NCI-H524 (cell line): ENCODE measurements at regions not wholly inside any gene's neighbourhood (a gene's known extent, or its start where the extent isn't known, plus 50 kb on each side); places are given as distances from the start of the nearest gene placed in this dataset.

ENCODE experiments used
- DNase-seq, 2 experiments: peaks; one replicate each; lab custom pipeline; 2025; lab: John Stamatoyannopoulos, UW

DNA sequence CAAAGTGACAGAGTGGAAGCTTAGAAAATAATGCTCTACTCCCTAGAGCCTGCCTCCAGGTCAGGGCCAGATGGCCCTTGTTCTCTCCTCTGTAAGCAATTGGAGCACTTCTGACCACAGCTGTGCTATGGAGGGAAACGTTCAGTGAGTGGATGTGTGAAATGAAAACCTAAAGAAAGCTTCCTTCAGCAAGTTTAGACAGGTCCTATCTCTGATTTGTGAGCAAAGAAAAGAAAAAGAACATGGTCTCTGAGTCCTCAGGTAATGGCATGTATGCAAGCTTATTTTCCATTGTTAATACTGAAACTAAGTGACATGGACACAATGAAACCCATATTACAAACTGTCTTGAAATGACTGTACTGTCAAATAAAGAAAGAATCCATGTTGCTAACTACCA is 1486.8 kb downstream of the EFNB2 start:
- DNase-seq, result peak; percentile 43 to 83

DNA sequence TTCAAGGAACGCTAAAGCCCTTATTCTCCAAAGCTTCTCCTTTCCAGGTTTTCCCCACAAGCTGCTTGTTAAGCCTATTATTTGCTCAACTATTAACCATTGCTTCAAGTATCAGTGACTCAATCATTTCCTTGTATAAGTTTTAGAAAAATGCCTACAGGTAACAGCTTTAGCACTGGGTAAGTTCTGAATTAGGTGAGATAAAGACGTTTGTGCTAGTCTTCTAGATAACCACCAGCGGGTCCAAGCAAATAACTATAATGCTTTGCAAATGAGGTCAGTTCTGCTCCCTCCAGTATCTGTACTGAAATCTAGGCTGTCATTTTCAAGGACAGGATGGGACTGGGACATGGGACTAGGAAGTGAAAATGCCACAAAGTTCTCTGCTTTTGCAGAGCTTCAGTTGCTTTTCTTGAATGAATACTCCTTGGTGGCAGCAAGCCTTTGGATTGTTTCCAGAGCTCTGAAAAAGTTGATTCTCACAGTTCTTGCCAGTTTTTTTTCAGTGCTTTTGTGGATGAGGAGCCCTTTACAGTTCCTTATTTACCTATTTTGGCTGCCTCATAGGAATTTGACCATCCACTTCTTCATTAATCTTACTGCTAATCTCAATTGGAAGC is 1487.7 kb downstream of the EFNB2 start:
- no peak for DNase-seq

DNA sequence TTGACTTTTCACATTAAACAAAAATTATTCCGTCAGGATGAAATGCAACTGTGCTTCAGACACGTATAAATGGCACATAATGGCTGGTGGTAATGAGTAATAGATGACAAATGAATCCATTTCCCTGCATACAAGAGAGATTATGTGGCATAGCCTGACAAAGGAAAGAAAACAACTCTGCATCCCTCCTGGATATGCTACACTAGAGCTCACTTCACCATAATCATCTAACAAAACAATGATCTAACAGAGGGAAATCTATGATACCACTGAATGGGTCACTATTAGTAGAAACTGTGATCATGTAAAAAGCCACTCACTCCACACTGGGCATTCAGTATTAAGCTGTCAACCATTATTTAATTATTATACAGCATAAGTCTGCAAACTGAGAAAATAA is 1498.4 kb downstream of the EFNB2 start:
- no peak for DNase-seq

DNA sequence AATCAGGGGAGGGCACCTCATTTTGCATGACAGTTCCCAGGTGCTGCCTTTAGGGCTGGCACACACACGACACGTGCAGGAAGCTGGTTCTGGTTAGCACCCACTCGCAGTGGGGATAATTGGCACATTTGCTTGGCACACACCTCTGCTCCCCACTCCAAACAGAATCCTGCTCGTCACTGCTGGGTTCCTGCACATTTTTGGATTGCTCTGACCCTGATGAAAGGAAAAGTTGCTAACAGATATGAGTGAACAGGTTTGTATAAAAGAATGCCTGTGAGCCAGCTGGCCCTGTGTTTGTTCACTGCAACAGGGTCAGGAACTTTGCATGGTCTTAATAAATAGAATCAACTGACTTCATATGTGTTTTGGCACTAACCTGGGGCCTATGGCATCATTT is 1500.4 kb downstream of the EFNB2 start:
- DNase-seq, result no peak

DNA sequence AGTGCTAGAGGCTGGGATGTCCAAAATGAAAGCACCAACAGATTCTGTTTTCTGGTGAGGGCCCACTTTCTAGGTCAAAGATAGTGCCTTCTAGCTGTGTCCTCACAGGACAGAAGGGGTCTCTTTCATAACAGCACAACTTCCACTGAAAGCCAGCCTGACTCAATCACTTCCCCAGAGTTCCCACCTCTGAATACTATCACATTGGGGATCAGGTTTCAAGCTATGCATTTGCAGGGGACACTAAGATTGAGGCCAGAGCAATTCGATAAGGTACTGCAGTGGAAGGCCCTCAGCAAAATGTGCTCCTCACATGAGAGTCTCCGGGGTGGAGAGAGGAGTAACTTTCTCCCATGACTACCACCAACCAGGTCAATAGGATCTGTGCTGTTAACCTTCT is 1501.5 kb downstream of the EFNB2 start:
- no peak for DNase-seq

DNA sequence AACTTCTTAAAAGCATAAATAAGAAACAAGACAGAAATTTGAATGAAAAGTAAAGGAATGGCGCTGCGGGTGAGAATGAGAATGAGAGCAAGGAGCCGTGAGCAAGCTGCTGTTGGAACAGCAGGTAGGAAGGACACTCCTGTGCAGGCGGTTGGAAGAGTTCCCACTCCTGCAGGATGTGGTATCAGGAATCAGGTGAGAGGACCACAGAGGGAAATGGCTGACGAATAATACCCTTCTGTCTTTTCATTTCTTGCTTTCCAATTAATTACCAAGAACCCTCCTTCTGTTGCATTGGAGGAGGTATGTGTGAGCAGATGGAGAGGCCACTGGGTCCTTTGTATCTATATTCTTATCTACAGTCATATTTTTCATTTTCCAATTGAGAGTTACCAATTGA is 1504.2 kb downstream of the EFNB2 start:
- no peak for DNase-seq

DNA sequence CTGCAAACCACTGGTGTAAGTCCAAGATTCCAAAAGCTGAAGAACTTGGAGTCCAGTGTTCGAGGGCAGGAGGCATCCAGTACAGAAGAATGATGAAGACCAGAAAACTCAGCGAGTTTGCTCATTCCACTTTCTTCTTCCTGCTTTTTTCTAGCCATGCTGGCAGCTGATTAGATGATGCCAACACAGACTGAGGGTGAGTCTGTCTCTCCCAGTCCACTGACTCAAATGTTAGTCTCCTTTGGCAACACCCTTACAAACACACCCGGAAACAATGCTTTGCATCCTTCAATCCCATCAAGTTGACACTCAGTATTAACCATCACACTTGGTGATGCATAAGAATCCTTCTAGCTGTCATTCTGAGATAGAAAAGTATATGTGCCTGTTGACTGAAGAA is 1504.6 kb downstream of the EFNB2 start:
- no peak for DNase-seq

DNA sequence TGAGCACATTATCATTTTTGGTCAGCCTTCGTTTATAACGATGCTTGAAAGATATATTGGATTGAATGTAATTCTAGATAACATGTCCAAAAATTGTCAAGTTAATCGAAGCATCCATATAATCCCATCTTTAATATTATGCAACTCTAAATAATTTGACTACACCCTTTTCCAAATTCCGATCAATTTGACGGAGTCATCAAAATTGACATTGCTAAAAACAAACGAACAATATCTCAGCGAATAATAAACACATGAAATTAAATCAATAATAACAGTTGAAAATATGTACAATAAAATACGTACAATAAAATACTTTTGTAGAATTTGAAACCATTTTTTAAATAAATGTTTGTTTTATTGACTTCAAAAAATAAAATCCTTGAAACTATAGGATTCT is 1516.4 kb downstream of the EFNB2 start:
- DNase-seq, result no peak

DNA sequence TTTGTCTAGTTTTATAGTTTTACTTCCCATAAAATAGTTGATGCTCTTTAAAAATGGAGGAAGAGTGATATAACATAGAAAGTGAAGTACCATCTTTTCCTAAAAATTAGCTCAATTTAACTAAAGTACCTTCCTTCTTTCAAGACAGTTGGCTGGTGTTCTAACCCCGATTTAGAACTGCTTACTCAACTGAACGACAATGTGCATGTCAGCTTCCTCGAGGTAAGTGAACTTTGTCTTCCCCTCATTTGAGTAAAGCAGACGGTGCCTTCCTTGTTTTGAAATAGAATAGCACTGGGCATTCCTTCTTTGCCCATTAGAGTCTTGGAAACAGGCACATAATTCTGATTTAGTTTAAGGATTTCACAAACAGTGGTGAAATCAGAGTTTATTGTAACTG is 1519.2 kb downstream of the EFNB2 start:
- DNase-seq, result no peak

DNA sequence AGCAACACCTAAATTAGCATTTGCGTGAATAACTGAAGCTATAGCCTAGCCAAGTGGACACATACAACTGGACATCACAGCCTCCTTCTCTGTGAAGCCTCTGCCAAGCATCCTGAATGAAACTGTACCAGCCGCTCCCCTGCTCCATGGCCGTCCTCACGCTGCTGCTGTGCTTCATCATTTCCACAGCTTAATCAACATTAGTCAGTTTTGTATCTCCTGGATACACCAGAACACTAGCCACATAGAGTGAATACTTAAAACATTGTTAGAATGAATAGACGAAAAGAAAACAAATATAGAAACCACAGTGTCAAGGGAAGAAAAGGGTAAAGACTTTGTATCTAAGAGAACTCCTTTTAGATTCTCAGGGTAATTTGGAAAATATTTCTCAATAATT is 1526.9 kb downstream of the EFNB2 start:
- DNase-seq, result no peak

DNA sequence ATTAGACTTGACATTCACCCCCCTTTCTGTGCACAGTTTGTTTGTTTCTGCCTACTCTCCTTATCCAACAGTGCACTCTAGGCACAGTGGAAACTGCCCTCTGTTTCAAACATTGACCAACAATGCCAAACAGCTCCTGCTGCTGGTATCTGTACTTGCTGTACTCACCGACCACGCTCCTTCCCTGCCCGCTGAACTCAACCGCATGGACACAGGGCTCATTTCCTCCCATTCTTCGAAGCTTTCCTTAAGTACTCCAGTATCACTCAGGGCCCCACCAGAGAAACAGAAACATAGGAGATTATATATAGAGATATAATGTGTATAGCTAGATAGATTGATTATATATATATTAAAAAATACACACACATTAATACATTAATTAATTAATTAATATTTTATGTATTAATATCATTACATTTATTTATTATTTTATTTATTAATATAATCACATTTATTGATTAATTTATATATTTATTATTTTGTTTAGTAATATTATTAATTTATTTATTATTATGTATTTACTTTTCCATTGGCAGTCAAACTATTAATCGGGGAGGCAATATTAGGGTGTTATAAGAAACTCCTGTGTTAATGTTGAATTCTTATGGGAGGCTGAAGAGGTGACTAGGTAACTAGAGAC is 1528.2 kb downstream of the EFNB2 start:
- DNase-seq, result no peak

DNA sequence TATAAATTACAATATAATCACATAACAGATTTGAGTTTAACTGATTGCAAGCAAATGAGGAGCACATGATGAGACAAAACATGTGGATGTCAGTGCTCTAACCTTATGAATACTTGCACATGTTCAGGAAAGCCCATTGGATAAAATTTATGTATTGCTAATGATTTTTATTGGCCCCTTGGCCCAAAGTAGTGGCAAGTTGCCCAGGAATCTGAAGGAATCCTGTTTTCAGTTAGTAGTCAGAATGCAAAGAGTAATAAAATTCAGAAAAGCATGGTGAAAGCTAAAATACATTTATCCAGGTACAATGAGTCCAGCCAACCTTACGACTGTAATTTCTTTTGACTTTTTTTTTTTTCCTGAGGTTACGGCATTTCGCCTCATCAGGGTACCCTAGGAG is 1539.4 kb downstream of the EFNB2 start:
- no peak for DNase-seq

DNA sequence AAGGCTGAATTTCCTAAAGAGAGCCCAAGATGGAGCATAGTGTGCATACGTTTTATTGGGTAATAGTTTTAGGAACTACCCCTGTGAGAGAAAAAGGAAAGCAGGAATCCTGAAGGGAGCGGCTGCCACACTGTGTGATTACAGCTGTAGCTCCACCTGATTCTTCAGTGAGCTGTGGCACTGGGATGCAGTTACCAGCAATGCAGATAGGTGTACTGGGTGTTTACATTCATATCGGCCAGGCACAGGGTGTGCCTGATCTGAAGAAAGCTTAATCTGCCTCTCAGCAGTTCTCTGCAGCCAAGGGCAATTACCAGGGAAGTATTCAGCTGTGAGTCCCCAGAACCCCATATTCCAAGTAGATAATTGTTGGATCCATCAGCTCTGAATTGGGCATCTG is 1541.8 kb downstream of the EFNB2 start:
- DNase-seq, result peak in 1 of 2 experiments; percentile 2

DNA sequence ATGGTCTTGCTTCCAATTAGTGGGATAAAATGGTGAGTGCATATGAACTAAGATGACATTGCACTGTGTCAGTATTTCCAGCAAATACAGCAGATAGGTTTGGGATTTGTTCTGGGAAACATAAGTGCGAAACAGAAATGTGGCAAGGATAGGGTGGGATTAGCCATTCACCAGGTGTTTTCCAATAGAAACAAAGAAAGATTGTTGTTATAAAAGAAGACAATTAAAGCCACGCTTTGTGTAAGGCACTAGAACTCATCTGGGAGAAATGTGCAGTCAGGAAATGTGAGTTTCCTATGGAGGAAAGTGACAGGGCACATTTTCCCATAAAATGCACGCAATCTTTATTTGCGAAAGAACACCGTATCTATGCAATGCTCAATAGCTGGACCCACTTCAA is 1547.8 kb downstream of the EFNB2 start:
- DNase-seq, result no peak

DNA sequence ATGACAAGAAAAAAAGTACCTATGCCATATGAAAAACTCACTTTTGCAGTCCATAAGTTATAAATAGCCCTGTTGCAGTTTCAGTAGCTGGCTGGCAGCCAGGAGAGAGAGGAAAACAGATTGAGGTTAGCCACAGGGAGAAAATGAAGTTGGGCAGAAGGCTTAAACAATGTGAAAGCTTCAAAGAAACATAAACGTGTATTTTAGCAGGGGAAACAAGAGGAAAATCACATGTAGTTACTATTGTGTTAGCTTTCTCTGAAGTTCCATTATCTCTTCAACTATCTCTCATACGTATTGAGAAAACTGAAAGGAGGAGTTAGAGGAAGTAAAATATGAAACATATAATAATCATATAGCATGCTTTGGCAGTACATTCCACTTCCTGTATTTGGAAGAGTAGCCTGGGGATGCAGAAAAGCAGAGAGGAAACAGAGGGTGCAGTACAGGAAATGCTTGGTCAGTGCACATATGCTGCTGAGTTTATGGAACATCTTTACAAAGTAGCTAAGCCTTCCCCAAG is 1551.1 kb downstream of the EFNB2 start:
- DNase-seq, result peak in 1 of 2 experiments; percentile 47

DNA sequence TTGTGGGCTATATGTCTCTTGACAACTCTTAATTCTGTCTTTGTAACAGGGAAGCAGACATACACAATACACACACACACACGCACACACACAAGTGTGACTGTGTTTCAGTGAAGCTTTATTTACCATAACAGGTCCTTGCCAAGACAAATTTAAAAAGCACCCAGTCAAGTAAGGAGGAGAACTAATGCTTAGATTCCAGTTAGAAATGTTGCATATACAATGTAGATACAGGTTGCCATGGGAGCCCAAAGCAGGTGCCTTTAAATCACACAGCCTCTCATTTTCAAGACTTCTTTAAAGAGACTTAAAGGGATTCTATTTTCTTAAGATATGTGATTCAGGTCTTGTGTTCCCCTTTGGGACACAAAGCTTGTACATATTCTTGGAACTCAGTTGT is 1551.9 kb downstream of the EFNB2 start:
- no peak for DNase-seq

DNA sequence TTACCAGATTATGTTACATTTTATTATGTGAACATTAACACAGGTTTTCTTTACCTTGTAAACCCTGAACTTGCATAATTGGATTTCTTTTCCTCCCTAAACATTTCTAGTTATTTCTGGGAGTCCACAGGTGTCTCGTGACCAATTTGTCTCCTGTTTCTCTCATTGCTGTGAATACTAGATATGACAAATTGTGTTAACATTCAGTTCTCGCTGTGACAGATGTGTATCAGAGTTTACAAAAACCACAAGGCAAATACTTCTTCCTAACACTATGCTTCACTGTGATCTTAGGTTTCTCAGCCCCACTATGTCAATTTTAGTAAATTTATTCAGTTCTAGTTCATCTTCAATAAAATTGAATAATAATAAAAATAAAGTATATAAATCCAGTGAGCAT is 1554.9 kb downstream of the EFNB2 start:
- DNase-seq, result no peak

DNA sequence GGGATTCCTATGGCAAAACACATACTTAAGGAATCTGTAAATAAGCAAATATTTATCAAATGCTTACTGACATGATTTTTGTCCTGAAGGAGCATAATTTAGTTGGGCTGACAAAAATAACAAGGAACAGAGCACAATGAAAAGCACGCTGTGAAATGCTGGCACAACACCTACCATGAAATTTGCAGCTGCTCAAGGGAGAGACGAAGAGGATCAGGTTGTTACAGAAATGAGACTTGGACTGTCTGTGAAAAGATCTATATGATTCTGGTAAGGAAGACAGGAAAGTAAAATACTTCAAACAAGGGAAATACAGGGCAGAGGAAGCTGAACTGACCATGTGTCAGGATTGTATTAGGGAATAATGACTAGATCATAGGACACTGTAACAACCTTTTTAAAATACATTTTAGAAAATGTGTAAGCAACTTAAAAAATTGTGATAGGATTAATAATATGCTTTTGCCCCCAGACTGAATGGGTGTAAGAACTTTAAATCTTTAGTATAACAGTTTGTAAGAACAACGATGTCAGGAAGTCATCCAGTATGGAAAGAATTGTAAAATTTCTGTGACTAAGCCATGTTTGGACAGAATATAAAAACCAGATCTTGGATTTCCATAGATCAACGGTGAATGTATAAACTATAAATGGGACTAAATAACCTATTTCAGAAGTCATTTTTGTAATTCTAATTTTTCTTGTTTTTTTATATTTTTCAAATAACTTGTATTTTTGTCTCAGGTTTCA is 1556.0 kb downstream of the EFNB2 start:
- no peak for DNase-seq

DNA sequence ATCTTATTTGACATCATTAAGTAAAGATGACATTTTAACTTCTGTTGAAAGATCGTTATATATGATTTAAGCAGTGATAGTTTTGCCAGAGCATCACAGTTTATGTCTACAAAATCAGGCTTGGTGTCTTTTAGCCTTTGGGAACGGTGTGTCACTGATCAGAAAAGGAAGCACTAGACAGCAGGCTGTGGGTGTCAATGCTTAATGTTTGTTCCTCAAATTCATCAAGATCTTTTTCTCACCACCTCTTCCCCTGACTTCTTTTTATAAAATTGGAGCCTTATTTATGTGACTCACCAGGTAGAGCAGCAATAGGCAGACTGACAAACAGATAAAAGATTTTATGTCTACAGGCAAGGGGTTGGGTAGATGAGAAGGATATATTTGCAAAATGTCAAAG is 1558.5 kb downstream of the EFNB2 start:
- DNase-seq, result no peak

DNA sequence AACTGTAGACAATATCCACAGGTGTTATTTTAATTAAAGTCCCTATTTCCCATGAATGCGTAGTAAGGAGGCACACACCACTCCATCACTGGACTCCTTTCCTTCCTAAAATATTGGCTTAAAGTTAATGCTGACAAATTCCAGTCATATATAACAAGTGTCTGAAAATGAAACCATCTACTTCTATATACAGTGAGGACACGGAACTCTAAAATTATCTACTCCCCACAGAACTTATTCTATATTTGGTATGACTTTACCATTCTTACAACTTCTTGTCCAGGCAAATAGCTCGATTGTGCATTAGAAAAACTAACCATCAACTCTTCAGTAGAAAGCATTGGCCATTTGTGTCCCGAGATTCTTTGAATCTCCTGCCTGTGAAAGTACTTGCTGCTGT is 1560.2 kb downstream of the EFNB2 start:
- DNase-seq, result no peak

DNA sequence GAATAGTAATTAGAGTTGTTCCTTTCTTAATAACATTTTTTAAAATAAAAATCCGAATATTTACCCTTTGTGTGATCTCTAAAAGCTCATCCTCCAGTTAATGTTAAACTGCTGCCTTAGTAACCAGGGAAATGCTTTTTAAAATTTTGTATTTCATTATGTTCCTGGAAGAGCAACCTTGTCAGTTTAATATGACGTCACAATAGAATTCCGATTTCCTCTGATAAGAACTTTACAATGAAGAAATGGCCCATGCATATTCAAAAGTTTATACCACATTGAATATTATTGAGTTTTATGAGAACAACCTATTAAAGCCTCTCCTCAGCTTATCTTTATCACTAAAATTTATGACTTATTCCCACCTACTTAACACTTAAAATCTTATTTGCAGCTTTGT is 1566.6 kb downstream of the EFNB2 start:
- no peak for DNase-seq

DNA sequence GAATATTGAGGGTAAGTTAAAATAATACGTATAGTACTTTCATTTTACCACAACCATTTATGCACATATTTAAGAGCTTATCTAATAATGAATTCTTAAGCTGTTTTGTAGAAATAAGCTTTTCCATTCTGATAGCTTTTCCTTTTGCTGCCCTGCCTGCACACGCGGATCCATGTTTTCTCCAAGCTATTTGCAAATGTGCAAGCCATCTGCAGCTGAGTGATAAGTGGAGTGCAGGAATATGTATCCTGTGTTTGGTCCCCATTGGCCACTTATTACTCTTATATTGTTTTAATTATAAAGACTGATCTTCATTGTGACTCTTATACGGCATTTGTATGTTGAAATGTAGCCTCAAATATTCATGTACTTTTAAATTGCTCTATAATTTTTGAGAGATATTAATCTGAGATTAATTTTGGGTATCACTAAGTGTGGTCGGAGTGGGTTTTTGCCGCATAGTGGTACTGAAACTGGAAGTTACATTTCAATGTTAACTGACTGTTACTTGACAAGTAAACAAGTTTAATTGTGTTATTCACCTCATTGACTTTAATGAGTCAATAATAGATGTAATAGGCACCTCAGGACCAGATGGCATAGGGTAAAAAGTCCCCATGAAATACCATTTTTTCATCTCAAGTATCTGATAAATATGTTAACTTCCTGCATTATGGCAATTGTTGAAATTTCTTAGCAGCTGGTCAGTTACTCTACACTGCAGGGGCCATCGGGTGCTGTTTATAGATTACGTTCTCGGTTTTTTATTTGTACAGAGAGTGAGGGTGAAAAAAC is 1567.4 kb downstream of the EFNB2 start:
- DNase-seq, result peak; percentile 63 to 89
